Activated T-helper 2 cell treated with anti-CD3 and anti-CD28 coated beads, Interferon-gamma antibody, Interleukin-2, Interleukin-4, amounts not matched to agents 10 μg/mL and 5 μg/mL and 100 μg/mL, durations not matched to agents 14 hours and 24 hours and 36 hours (primary cell): ENCODE measurements at regions not wholly inside any gene's neighbourhood (a gene's known extent, or its start where the extent isn't known, plus 50 kb on each side); places are given as distances from the start of the nearest gene placed in this dataset.
"Not testable (repeated sequence)": the region's sequence is repeated elsewhere in the genome, so short reads cannot be mapped to it uniquely, and the experiment has no call there.

Source experiments
- DNase-seq: peaks from one replicate; pipeline ENCODE4 v3.0.0; 2021; ENCODE audit warnings: low spot score
- H3K27ac Mint-ChIP-seq: one replicate; pipeline ENCODE4 v1.8.0; 2021; ENCODE audit warnings: mixed read lengths
- H3K27me3 Mint-ChIP-seq: one replicate; pipeline ENCODE4 v1.8.0; 2021; ENCODE audit warnings: low read depth, mixed read lengths
- H3K36me3 Mint-ChIP-seq: one replicate; pipeline ENCODE4 v1.8.0; 2021; ENCODE audit warnings: low read depth, mixed read lengths
- H3K4me1 Mint-ChIP-seq: one replicate; pipeline ENCODE4 v1.8.0; 2021; ENCODE audit warnings: low read depth, mixed read lengths
- H3K4me3 Mint-ChIP-seq: one replicate; pipeline ENCODE4 v1.8.0; 2021; ENCODE audit warnings: low read depth, mild to moderate bottlenecking, moderate library complexity, mixed read lengths
- H3K9me3 Mint-ChIP-seq: one replicate; pipeline ENCODE4 v1.8.0; 2021; ENCODE audit warnings: mixed read lengths
- intact Hi-C: fragments of 100-400 bp; cut with micrococcal nuclease; formaldehyde crosslinking; loops from one replicate; pipeline ENCODE4 v1.15.1; 2023

DNA sequence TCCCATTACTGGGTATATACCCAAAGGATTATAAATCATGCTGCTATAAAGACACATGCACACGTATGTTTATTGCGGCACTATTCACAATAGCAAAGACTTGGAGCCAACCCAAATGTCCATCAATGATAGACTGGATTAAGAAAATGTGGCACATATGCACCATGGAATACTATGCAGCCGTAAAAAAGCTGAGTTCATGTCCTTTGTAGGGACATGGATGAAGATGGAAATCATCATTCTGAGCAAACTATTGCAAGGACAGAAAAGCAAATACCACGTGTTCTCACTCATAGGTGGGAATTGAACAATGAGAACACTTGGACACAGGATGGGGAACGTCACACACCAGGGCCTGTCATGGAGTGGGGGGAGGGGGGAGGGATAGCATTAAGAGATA is 175.0 kb upstream of the FZD8 start:
- H3K36me3 Mint-ChIP-seq, H3K4me1 Mint-ChIP-seq, H3K4me3 Mint-ChIP-seq, DNase-seq, H3K27me3 Mint-ChIP-seq, H3K27ac Mint-ChIP-seq, intact Hi-C loops, H3K9me3 Mint-ChIP-seq: not testable (repeated sequence)

DNA sequence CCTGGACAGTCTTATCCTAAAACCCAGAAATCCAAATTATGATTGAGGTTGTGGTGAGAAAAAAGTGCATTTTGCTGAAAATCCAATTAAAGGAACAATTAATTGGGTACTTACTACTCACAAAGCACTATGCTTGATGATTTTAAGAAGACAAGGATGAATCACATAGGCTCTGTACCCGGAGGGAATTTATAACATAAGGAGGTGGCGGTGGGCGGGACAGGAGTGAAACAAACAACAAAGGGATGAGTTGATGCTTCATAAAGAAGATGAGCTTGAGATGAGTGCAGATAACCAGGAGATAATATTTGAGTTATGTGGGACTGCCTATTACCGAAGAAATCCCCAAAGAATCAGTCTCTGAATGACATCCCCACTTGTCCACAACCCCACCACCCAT is 171.1 kb upstream of the FZD8 start:
- H3K27ac Mint-ChIP-seq = no peak overlapping the region
- no peak overlapping the region for H3K4me3 Mint-ChIP-seq
- peaks cover 16% of the 10 kb centered on the region for H3K9me3 Mint-ChIP-seq
- H3K27me3 Mint-ChIP-seq = no peaks in the 10 kb centered on the region
- intact Hi-C loops = no loop called here
- no peak for DNase-seq
- H3K36me3 Mint-ChIP-seq = no peaks in the 10 kb centered on the region
- no peaks in the 10 kb centered on the region for H3K4me1 Mint-ChIP-seq

DNA sequence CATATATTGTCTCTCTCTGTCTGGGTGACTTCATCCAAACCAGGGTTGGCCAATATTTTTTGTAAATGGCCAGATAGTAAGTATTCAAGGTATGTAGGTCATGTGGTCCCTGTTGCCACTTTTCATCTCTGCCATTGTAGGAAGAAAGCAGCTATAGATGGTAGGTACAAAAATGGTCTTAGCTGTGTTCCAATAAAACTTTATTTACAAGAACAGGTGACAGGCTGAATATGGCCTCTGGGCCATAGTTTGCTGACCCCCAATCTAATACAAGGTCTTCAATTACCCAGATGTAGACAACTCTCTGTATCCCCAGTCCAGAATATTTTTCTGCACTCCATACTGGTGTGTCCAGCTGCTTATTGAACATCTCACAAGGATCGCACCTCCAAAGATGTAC is 166.2 kb upstream of the FZD8 start:
- Mint-ChIP-seq H3K27me3 (no peaks in the 10 kb centered on the region), H3K36me3 (no peaks in the 10 kb centered on the region), H3K9me3 (peaks cover 12% of the 10 kb centered on the region), H3K4me1 (no peaks in the 10 kb centered on the region), H3K4me3 (no peak overlapping the region), H3K27ac (no peak overlapping the region)
- intact Hi-C loops = no loop called here
- no peak for DNase-seq

DNA sequence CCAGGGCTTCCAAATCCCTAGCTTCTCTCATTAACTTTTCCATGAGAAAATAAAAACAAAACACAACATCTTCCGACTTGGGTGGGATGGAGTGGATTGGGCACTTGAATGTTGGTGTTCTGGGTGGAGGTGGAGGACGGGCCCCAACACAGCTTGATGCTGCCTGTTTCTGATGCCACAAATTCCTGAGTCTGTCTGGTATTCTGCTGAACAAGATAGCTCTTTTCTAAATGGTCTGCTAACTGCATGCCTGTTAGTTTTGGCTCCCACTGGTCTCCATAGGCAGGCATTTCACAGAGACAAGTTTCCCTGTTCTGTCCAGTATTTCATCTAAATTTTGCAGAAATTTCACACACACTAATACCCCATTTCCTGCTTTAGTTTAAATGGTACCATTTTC is 160.9 kb upstream of the FZD8 start:
- H3K36me3 Mint-ChIP-seq = no peaks in the 10 kb centered on the region
- H3K27ac Mint-ChIP-seq = no peak overlapping the region
- H3K4me3 Mint-ChIP-seq = no peak overlapping the region
- H3K9me3 Mint-ChIP-seq = no peaks in the 10 kb centered on the region
- no peaks in the 10 kb centered on the region for H3K27me3 Mint-ChIP-seq
- no peaks in the 10 kb centered on the region for H3K4me1 Mint-ChIP-seq
- intact Hi-C loops = no loop called here
- DNase-seq = no peak

DNA sequence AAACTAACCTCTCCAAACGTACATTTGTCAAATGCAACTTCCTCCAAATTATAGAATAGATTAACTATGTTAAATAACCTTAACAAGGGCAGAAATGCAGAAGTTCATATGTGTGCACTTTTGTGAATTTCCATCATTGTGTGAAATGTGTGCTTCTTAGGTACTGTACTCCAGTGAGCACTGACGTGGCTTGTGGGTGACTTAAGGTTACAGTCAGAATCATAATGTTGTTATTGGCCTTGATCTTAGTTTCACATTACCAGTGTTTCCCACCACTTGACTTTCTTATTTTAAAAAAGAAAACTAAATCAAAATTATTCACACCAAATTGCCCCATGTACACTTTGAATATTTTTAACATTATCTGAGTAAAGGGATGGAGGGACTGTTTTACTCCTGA is 155.1 kb upstream of the FZD8 start:
- H3K27me3 Mint-ChIP-seq = no peaks in the 10 kb centered on the region
- H3K27ac Mint-ChIP-seq = no peak overlapping the region
- H3K4me3 Mint-ChIP-seq = no peak overlapping the region
- no peaks in the 10 kb centered on the region for H3K4me1 Mint-ChIP-seq
- intact Hi-C loops = no loop called here
- no peaks in the 10 kb centered on the region for H3K9me3 Mint-ChIP-seq
- DNase-seq = no peak
- no peaks in the 10 kb centered on the region for H3K36me3 Mint-ChIP-seq

DNA sequence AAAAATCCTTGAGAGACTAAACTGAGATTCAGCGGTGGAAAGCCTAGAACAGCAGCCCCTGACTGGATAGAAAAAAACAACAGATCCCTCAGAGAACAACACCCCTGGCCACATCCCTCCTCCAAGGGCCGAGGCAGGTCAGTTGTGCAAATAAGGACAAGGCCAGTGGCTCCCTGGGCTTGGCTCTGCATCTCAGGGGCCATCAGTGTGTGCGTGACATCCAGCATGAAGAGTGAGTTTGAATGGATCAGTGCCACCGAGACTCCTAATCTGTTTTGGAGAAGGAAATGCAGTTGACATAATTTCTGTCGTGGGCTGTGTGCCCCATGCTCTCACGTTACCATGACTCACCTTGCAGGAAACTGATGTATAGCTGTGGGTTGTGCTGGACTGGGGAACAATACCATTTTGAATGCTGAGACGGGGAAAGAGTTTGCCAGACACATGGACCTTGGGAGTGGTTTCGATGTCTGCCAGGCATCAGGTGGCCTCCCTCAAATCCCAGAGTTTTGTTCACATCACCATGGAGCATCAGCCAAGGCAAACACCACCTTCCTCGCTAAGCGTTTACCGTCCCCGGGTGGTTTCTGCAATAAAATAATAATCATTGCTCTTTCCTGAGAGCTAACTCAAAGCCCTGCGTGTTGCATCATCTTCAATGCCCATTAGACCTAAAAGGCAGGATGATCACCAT is 153.2 kb upstream of the FZD8 start:
- no peak for DNase-seq
- Mint-ChIP-seq H3K9me3 (no peaks in the 10 kb centered on the region), H3K27ac (no peak overlapping the region), H3K4me3 (no peak overlapping the region), H3K27me3 (no peaks in the 10 kb centered on the region), H3K4me1 (no peaks in the 10 kb centered on the region), H3K36me3 (no peaks in the 10 kb centered on the region)
- intact Hi-C loops = no loop called here

DNA sequence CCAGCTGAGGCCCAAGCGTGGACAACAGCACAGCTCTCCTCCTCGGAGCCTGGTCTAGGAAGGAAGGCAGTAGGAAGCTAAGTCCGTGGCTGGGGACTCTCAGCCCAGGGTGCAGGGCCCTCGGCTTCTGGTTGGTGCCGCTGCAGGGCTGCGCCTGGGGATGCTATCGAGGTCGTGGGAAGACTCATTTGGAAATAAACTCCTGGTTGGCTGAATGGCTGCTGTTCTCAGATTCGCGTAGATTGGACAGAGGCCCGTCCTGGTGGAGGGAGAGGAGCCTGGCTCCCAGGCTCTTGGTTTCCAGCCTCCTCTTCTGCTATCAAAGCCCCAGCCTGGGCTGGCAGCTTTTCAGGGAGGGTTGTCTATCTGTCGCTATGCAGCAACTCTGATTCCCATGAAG is 152.6 kb upstream of the FZD8 start:
- no peaks in the 10 kb centered on the region for H3K36me3 Mint-ChIP-seq
- H3K9me3 Mint-ChIP-seq = no peaks in the 10 kb centered on the region
- no peak overlapping the region for H3K4me3 Mint-ChIP-seq
- no peak for DNase-seq
- H3K4me1 Mint-ChIP-seq = no peaks in the 10 kb centered on the region
- H3K27ac Mint-ChIP-seq = no peak overlapping the region
- H3K27me3 Mint-ChIP-seq = no peaks in the 10 kb centered on the region
- intact Hi-C loops = no loop called here

DNA sequence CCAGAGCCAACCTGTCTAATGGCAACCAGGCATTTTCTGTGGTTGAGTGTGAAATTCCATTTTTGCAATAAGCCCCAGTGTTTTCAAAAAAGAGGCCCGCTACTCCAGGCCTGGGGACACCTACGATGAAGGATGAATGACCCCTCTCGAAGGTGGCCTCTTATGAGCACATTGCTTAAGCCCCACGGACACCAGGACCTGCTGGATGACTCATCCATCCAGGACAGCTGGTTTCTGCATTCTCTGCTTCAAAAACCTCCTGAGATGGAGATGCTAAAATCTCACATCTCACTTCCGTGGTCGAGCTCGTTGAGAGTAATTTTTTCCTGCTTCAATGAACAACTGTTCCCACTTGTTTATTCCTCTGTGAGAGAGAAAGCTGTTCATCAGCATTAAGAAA is 150.2 kb upstream of the FZD8 start:
- no peak overlapping the region for H3K4me3 Mint-ChIP-seq
- intact Hi-C loops = no loop called here
- H3K9me3 Mint-ChIP-seq = peaks cover 5% of the 10 kb centered on the region
- no peaks in the 10 kb centered on the region for H3K27me3 Mint-ChIP-seq
- H3K4me1 Mint-ChIP-seq = no peaks in the 10 kb centered on the region
- H3K27ac Mint-ChIP-seq = no peak overlapping the region
- DNase-seq = no peak
- no peaks in the 10 kb centered on the region for H3K36me3 Mint-ChIP-seq

DNA sequence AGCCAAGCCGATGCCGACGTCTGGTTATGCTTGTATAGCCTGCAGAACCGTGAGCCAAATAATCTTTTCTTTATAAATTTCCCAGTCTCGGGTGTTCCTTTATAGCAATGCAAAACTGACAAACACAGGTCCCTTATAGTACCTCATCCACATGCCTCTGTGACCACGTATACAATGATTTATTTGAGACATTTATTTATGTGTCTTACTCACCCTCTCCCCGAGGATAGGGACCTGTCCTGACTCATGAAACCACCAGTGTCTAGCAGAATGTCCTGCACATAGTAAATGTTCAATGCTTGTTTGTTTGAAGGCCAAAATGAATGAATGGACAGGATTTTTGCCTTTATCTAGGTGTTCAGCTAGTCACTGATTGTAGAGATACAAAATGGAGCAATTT is 147.9 kb upstream of the FZD8 start:
- intact Hi-C loops = no loop called here
- no peak for DNase-seq
- H3K27me3 Mint-ChIP-seq = no peaks in the 10 kb centered on the region
- H3K4me1 Mint-ChIP-seq = no peaks in the 10 kb centered on the region
- peaks cover 5% of the 10 kb centered on the region for H3K9me3 Mint-ChIP-seq
- no peaks in the 10 kb centered on the region for H3K36me3 Mint-ChIP-seq
- H3K4me3 Mint-ChIP-seq = no peak overlapping the region
- H3K27ac Mint-ChIP-seq = no peak overlapping the region

DNA sequence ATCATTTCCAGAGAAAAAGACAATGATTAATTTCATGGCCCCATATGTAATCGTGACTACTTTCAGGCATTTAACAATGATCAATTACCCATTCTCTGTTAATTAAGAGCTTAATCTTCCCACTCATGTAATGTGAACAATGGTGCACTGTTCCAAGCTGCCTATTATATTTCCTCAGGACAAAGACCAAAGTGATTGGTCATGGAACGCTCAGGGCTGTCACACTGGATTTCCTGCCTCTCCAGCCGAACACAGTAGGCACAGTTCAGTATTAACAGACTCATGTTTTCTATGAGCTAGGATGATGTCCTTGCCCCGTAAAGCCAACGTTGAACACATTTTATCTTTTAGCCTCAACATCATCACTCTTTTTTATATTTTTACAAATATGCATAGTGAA is 142.7 kb upstream of the FZD8 start:
- H3K36me3 Mint-ChIP-seq = no peaks in the 10 kb centered on the region
- H3K27me3 Mint-ChIP-seq = no peaks in the 10 kb centered on the region
- H3K4me3 Mint-ChIP-seq = no peak overlapping the region
- no peak for DNase-seq
- H3K27ac Mint-ChIP-seq = no peak overlapping the region
- intact Hi-C loops = no loop called here
- H3K9me3 Mint-ChIP-seq = peaks cover 5% of the 10 kb centered on the region
- H3K4me1 Mint-ChIP-seq = no peaks in the 10 kb centered on the region

DNA sequence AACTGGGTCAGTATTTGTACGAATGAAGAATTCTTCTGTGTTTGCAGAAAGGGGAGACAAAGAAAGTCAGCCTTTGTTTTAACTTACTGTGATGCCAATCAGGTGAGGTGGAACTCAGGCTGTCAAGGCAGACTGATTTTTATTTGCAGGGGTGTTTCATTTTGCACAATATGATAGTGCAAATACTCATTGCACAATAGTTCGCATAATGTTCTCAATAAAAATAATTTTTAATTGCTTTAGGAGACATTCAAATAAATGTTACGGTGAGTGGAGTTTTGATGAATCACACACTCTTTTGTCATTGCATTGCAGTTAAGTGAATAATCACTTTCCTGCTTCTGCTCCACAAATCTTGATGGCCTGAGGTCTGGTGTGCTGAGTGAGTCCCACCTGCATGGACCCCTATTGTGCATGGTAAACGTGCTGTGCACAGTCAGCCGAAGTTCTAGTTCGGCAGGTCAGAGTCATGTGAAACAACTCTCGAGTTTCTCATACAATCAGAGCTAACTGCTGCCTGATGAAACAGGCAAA is 141.3 kb upstream of the FZD8 start:
- H3K27me3 Mint-ChIP-seq = no peaks in the 10 kb centered on the region
- intact Hi-C loops = no loop called here
- H3K9me3 Mint-ChIP-seq = peaks cover 3% of the 10 kb centered on the region
- H3K27ac Mint-ChIP-seq = no peak overlapping the region
- no peaks in the 10 kb centered on the region for H3K4me1 Mint-ChIP-seq
- DNase-seq = no peak
- H3K36me3 Mint-ChIP-seq = no peaks in the 10 kb centered on the region
- no peak overlapping the region for H3K4me3 Mint-ChIP-seq

DNA sequence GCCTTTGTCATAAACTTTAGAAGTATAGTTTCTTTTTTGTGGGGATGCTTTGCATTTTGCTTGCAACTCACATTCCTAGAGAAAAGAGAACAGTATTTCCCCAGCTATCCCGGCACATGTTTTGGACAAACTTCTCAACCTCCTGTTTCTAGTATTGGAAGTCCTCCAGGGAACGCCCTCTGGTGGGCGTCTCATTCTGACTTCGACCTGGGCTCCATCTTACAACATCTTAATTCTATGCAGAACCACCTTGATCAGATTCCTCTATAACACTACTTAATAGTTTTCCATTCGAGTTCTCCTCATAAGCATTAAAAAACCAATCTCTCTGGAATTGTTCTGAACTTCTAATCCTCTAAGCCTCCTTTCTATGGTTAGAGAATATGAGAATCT is 139.5 kb upstream of the FZD8 start:
- Mint-ChIP-seq H3K4me1 (no peaks in the 10 kb centered on the region), H3K27me3 (no peaks in the 10 kb centered on the region), H3K9me3 (no peaks in the 10 kb centered on the region), H3K27ac (no peak overlapping the region), H3K4me3 (no peak overlapping the region), H3K36me3 (no peaks in the 10 kb centered on the region)
- intact Hi-C loops = no loop called here
- no peak for DNase-seq

DNA sequence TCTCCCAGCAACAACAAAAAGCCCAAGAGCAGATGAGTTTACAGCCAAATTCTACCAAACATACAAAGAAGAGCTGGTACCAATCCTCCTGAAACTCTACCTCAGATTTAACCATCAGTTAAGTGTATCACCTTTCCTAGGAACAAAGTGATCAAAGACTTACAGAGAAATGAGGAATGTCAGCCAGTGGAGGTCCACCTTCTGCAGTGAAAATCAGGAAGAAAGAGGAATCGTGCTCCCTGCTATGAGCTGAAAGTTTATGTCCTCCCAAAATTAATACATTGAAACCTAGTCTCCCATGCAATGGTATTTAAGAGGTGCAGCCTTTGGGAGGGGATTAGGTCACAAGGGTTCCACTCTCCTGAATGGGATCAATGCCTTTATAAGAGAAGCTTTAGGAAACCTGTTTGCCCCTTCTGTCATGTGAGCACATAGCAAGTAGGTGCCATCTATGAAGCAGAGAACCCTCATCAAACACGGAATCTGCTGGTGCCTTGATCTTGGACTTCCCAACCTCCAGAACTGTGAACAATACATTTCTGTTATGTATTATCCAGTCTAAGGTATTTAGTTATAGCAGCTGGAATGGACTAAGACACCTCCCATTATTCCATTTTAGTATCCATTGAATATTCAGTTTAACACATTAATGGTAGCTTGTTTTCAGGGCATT is 139.0 kb upstream of the FZD8 start:
- H3K4me3 Mint-ChIP-seq = no peak overlapping the region
- H3K27me3 Mint-ChIP-seq = no peaks in the 10 kb centered on the region
- H3K27ac Mint-ChIP-seq = no peak overlapping the region
- no peaks in the 10 kb centered on the region for H3K4me1 Mint-ChIP-seq
- intact Hi-C loops = no loop called here
- no peaks in the 10 kb centered on the region for H3K36me3 Mint-ChIP-seq
- no peak for DNase-seq
- no peaks in the 10 kb centered on the region for H3K9me3 Mint-ChIP-seq
